HG02852 (cell line): ENCODE measurements at regions not wholly inside any gene's neighbourhood (a gene's known extent, or its start where the extent isn't known, plus 50 kb on each side); places are given as distances from the start of the nearest gene placed in this dataset.
"Not testable (repeated sequence)": the region's sequence is repeated elsewhere in the genome, so short reads cannot be mapped to it uniquely, and the experiment has no call there.

Source experiments
- ATAC-seq: cut with Tn5 transposase; IDR thresholded peaks from one replicate; pipeline ENCODE4 v1.9.1; 2021; ENCODE audit warnings: mild to moderate bottlenecking, moderate library complexity; ENCODE audit not compliant: unreplicated experiment

DNA sequence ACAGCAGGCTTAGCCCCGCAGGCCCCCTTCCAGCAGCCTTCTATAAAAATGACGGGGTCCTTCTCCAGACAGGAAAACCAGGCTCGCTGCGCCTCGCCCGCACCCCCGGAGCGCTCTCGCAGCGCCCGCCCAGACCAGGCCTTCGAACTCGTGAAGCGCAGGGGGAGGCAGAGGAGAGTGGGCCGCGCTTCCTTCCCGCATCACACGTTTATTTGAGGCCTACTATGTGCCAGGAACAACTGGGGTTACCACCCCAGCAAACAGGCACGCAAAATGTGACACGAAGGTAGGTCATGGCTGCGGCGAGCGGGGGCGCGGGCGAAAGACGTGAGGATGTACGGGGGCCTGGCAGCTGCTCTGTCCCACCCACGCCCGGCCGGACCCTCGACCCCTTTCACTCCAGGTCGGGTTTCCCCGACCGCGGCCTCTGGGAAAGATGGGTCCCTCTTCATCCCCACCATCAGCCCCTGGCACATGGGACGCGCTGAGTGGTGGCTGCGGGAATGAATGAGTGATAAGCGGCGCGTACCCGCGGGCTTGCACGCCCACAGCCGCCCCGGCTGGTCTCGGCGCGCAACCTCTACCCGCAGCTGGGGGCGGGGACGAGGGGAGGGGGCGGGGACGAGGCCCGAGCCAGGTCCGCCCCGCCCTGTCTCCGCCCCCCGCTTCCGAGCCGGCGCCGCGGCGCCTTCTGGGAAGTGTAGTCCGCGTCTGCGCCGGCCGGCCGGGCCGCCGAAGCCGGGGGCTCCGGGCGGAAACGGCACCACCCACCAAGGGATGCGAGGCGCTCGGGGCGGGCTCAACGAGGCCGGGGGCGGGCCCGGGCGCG lies 59.1 kb downstream of the ZNF467 start:
- ATAC-seq = peak; percentile 92

DNA sequence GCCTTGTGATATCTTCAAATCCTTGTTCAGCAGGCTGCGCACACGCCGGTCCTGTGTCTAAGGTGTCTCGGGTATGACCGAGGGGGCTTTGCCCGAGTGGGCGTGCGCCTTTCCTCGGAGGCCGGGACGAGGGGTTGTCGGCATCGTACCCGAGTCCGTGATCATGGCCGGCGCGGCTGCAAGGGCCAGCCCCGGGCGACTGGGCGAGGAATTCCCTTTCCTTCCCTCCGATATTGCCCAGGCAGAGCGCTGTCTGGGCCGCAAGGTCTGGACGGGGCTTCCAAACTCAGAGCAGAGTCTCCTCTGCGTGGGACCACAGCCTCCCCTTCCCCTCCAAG lies 59.7 kb downstream of the ZNF467 start:
- no peak for ATAC-seq

DNA sequence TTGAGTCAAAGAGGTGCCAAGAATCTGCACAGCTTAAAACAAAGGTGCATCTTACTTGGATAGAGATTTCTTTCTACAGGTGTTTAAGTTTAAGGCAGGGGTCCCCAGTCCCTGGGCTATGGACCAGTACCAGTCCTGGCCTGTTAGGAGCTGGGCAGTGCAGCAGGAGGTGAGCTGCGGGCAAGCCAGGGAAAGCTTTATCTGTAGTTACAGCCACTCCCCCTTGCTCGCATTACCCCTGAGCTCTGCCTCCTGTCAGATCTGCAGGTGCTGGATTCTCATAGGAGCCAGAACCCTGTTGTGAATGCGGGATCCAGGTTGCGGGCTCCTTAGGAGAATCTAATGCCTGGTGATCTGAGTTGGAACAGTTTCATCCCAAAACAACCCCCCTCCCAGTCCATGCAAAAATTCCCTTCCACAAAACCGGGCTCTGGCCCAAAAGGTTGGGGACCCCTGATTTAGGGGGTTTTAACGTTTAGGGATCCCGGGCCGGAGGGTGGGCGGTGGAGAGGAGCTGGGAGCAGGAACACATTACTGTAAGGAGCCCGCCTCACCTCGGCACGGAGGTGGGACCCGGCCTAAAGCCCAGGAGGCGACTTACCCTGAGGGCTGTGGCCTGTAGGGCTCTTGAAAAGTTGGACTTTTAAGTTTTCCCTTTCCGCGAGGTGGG lies 60.2 kb downstream of the ZNF467 start:
- ATAC-seq = no peak

DNA sequence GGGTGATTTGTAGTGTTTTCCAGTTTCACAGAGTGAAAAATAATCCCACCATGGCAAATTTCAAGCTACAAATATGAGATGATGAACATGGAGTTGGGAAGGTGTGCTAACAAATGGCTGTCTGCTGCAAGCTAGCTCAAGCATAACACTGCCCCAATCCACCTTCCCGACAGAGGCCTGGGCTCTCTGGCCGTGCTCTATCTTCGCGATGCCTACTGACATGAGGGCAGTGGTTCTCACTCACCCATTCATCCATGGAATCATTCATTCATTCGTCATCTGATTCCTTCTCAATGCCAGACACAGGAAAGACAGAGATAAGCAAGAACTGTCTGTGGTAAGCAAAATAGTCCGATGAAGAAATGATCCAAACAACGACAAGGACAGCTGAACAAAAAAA lies 65.4 kb downstream of the ZNF467 start:
- ATAC-seq = no peak

DNA sequence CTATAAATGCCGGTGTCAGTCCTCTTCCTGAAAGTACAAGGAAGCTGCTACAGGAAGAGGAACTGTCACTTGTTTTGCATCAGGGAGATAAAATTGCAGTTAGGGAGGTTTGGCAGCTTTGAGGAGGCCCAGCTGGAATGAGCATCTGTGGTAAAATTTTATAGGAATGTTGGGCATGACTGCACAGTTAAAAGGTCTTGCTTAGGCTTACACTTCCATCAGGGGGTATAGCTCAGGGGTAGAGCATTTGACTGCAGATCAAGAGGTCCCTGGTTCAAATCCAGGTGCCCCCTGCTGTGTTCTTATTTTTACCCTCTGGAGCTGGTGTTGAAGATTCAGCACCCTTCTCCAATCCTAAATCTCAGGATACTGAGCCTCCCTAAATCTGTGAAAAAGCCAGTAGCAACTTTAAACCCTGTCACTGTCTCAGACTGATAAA lies 65.9 kb downstream of the ZNF467 start:
- ATAC-seq = no peak

DNA sequence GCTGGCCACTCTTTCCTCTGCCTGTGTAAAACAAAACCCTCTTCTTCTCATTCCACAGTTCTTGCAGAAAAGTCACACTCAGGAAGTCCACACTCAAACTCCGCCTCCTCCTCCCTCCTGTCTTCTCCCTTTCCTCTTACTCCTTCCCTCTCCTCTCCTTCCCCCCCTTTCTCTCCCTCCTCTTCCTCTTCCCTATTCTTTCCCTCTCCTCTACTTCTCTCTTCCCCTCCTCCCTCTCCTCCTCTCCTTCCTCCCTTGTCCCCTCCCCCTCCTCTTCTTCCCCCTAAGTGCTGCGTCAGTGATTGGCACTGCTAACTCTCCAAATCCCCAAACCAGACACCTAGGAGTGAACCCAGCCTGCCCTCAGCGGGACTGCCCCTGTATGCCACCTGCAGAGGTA lies 67.0 kb downstream of the ZNF467 start:
- no peak for ATAC-seq

DNA sequence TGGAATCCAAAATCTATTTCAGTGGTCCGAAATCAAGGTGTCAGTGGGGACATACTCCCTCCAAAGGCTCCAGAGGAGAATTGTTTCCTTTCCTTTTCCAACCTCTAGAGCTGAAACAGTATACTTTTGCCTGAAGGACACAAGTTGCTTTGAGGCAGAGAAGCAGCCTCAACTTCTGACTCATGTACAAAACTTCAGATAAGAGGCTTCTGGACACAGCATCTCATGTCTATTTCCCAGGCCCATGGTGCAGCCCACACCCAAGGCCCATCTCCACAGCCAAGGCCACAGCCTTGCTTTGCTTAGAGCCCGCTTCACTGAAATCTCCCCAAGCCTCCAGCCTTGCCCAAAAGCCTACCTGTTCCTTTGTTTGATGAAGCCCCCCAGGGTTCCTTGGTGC lies 68.9 kb downstream of the ZNF467 start:
- ATAC-seq = no peak

DNA sequence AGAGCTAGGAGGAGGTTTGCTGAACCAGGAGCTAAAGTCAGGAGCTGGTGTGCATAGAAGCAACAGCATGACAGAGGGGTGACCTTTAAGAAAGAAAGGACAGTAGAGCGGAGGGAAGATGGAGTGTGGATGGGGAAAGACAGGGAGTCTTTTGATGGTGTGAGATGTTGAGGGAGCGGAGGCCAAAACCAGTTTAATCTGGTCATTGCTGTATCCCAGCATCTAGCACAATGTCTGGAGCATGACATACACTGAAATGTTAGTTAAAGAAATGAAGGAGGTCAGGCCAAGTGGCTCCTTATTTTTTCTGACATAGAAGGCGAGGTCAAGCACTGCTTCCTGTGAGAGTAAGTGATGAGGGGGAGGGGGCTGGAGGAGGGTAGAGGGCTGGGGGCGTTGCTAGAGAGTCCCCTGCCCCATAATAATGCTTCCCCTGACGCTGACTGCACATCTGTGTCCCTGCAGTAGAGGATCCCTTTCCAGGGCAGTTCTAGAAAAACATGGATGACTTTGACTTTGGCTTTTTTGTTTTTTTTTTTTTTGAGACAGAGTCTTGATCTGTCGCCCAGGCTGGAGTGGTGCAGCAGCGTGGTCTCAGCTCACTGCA lies 70.2 kb downstream of the ZNF467 start:
- no peak for ATAC-seq

DNA sequence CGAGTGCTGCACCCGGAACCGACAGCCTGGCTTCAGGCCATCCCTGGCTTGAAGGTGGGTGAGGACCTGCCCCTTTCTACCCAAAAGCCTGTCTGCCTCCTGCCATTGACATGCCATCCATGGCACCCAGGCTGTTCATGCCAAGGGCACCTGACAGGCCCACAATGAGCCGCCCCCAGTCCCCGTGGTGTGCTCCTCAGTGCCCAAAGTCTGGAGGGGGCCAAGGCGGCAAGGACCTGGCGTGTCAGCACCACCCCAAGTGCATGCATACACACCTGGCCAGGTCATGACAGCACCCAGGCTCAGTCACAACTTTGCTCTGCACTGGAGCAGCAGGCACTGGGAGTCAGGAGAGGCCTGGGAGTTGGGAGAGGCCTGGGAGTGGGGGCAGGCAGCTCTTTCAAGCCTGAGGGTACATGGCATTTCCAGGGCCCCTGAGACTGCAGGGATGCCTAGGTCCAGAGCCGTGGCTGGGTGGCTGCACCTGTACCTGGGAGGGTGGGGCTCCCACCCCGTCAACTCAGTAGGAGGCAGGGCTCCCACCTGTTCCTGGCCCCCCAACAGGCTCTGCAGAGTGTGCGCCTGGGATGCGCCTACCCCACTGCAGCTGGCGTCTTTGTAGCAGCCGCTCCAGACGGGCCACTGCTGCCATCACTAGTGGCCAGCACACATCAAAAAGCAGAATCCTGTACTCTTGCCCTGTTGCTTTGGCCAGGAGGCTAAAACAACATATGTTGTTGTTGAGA lies 71.7 kb downstream of the ZNF467 start:
- no peak for ATAC-seq

DNA sequence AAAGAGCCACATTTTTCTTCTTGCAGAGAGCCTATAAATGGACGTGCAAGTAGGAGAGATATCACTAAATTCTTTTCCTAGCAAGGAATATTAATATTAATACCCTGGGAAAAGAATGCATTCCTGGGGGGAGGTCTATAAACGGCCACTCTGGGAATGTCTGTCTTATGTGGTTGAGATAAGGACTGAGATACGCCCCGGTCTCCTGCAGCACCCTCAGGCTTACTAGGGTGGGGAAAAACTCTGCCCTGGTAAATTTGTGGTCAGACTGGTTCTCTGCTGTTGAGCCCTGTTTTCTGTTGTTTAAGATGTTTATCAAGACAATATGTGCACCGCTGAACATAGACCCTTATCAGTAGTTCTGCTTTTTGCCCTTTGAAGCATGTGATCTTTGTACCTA lies 75.6 kb downstream of the ZNF467 start:
- ATAC-seq = not testable (repeated sequence)

DNA sequence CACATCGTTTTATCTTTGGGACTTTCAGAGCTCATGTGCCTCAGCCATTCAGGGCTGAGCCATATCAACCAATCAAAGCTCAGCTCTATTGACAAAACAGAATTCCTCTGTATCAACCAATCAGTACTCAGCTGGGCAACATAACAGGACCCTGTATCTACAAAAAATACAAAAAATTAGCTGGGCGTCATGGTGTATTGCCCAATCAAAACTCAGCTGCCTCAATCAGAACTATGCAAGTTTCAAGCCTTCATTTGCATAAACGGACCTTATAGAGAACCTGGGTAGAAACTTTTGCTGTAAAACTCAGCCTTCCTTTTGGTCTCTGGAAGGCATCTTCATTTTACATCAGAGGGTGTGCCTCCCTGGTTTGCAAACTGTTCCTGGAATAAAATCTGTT lies 77.1 kb downstream of the ZNF467 start:
- ATAC-seq = no peak

DNA sequence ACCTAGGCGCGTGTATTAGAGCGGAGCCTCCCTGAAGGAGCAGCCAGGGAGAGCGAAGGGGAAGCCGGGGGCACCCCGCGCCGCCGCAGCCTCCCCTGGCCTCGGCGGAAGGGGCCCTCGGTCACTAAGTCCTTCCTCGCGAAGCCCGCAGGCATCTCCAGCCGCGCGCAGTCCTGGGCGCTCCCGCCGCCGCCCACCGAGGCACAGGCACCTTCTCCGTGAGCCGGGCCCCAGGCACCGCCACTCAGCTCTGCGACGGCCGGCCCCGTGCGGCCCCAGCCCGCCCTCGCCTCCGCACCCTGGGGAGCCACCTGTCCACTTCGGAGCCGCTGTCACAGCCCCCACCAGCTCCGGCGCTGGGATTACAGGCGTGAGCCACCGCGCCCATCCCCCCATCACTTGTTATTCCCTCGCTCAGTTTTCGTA lies 80.8 kb downstream of the ZNF467 start:
- no peak for ATAC-seq

DNA sequence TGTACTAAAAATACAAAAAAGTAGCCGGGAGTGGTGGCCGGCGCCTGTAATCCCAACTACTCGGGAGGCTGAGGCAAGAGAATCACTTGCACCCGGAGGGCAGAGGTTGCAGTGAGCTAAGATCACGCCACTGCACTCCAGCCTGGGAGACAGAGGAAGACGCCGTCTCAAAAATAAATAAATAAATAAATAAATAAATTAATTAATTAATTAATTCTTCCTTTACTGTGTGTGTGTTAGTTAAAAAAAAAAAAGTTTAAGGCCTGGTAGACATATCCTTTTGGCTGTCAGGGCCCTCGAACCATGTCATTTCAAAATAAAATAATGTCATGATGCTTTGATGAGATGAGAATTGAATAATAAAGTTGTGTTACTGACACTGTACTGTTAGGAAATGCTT lies 81.3 kb downstream of the ZNF467 start:
- ATAC-seq = no peak

DNA sequence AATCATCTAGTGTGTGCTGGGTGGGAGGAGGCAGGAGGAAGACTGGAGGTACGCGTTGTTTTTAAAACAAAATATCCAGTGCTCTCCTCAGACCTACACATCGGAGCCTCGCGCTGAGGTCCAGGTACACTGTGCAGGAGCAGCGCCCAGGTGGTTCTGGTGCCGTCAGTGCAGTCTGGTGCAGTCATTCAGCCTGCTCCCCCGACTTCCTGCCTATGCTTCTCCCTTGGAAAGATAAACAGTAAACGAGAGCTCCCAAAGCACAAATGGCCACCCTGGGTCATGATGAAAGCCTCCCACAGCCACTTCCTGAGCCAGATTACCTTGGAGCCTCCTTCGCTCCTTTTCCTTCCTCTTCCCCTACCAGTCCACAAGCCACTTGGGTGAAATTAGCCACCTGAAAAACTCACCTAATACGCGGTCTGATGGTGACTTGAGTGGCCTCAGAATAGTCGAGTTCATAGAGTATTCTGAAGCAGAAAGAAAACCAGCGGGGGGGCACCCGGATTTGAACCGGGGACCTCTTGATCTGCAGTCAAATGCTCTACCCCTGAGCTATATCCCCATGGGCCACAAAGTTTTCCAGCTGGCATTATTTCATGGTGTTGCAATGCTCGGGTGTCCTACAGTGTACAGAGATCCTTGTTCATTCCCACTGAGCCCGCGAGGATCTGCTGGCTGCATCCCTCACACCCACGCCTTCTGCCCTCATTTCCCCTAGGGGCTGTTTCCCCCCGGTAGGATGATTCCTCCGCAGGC lies 82.5 kb downstream of the ZNF467 start:
- no peak for ATAC-seq

DNA sequence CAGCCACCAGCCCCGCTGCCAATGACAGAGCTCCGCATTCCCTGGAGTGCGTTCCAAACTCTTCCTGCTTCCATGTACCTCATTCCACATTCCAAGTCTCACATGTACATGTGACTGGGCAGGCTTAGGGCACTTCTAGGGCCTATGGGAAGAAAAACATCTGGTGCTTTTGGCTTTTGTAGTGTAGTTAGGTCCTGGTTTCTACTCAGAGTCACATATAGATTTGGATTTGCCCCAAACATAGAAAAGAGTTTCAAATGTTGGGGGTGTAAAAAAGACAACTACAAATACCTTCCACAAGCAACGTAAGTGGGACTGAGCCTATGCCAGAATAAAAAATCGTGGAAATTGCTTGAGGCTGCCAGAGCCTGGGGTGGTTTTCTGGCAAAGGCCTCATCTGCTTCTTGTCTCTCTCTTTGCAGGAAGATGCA lies 84.1 kb downstream of the ZNF467 start:
- ATAC-seq = no peak

DNA sequence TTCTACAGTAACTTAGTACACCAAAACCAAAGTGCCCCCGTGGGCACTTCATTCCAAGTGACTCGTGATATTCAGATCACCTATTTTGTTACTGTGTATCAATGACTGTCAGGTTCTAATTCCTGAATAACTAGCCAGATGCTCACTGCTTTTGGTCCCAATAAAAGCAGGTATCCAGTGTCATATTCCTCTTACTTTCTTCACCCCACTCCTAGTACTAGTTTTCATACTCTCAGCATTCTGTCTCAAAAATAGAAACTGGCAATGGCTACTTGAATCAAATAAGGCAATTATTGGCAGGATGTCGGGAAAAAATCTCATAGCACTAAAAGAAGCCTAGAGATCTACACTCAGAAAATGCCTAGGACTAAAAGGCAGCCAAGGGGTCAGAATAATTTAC lies 84.6 kb downstream of the ZNF467 start:
- no peak for ATAC-seq

DNA sequence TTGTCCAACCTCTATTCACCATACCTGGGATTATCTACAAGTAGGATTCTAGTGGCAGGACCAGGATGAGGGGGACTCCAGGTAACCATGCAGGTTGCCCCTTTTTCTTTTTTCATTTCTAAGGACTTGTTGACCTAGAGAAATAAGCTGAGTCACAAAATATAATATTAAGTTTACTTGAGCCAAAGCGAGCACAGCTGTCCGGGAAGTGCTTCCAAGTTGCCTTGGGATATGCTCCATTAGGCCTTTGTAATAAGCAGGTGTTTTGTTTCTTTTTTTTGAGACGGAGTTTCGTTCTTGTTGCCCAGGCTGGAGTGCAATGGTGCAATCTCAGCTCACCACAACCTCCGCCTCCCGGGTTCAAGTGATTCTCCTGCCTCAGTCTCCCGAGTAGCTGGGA lies 85.6 kb downstream of the ZNF467 start:
- not testable (repeated sequence) for ATAC-seq

DNA sequence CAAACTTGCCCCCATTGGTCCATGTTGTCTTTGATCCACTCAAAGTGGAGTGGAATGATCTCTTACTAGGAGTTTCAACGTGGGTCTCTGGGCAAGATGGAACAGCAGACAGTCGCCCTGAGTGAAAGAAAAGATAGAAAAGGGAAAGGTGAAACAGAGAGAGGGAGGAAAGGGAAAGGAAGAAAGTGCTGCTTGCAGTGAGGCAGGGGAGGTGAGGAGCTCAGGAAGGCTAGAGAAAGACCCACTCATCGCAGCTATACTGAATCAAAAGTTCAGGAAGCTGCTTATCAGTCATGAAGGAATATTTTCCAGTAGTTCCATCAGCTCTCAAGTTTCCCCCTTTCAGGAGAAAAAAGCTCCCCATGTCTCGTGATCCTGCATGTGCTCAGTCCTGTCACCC lies 86.9 kb downstream of the ZNF467 start:
- no peak for ATAC-seq

DNA sequence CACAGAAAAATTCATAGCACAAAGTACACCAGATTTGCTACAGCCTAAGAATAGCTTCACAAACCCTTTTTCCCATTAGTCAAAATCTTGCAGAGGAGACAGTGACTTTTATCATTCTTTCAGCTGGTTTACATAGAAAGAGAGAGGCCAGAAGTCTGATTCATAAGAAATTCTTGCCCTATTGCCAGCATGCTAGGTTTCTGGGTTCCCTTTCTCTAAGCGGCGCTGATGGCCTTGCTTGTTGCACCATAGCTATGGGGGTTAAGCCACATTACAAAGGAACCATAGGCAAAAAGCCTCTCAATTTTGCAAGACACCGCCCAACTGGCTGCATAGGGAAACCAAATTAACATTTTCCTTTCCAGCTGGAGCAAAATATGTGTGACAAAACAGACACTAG lies 87.4 kb downstream of the ZNF467 start:
- ATAC-seq = no peak

DNA sequence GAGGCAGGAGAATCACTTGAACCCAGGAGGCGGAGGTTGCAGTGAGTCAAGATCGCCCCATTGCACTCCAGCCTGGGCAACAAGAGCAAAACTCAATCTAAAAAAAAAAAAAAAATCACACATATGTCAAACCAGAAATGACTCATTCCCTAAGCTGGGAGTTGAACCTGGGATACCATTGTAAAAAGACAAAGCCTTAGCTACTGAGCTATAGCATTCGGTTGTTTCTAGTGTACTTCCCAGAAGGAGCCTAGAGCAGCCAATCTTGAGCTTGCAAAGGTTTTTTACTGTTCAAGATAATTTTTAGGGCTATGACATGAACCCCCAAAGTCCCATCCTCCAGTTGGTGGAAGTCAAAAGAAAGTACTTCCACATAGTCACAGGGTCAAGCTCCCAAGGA lies 87.9 kb downstream of the ZNF467 start:
- ATAC-seq = no peak

DNA sequence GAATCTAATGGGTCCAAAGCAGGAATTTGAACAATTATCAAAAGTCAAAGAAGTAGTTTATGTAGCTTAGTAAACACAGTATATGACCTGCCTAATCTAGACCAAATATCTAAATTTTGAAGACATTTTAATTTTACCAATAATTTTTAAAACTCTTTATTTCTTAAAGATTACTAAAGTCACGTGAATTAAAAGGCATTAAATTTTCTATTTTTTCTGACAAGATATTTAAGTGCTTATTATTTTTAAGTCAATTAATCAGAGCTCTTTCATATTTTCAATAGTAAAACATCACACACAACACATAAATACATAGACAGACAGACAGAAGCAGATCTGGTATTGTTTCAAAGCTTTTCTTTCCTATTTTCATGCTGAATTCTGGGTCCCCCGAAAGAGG lies 89.5 kb downstream of the ZNF467 start:
- no peak for ATAC-seq
